H1 (cell line): ENCODE measurements at regions not wholly inside any gene's neighbourhood (a gene's known extent, or its start where the extent isn't known, plus 50 kb on each side); places are given as distances from the start of the nearest gene placed in this dataset.

Experiments used
- CTCF ChIA-PET: fragments of 300-600 bp; sonication (Branson Sonifier 250); formaldehyde crosslinking; loops from one replicate; lab custom pipeline; 2021; ENCODE audit not compliant: partially characterized antibody; lab: Charles Lee
- POLR2A ChIA-PET: fragments of 300-600 bp; sonication (Branson Sonifier 250); formaldehyde crosslinking; loops from one replicate; lab custom pipeline; 2021; ENCODE audit warnings: inconsistent platforms; ENCODE audit not compliant: partially characterized antibody; lab: Charles Lee
- DNase-seq, 2 experiments: peaks; one replicate each; pipeline versions ENCODE4 v3.0.0 to v3.0.0-alpha.2; 2010 to 2022; ENCODE audit warnings: low spot score in 2 of 2, low read depth in 1 of 2, mixed read lengths in 1 of 2
- FAIRE-seq: peaks from 2 replicates; lab custom pipeline; 2011; peaks lifted over from hg19 to GRCh38; lab: Jason Lieb, UNC
- H2AFZ ChIP-seq: 2 replicates; pipeline ENCODE4 v1.8.1; 2012; ENCODE audit warnings: low read length, inconsistent platforms
- H2AK5ac ChIP-seq: 2 replicates; pipeline ENCODE4 v1.6.1; 2013; ENCODE audit warnings: low read depth, low read length
- H2BK120ac ChIP-seq: replicated peaks from 2 replicates; pipeline ENCODE3; 2013; ENCODE audit warnings: low read depth, low read length, inconsistent platforms
- H2BK12ac ChIP-seq: 2 replicates; pipeline ENCODE4 v1.6.1; 2013; ENCODE audit warnings: low read depth, low read length
- H2BK15ac ChIP-seq: 2 replicates; pipeline ENCODE4 v1.6.1; 2013; ENCODE audit warnings: low read length
- H2BK20ac ChIP-seq: 2 replicates; pipeline ENCODE4 v1.6.1; 2013; ENCODE audit warnings: low read length
- H2BK5ac ChIP-seq: 2 replicates; pipeline ENCODE4 v1.6.1; 2013; ENCODE audit warnings: low read depth, low read length
- H3K14ac ChIP-seq: 2 replicates; pipeline ENCODE4 v1.6.1; 2013; ENCODE audit warnings: inconsistent platforms; ENCODE audit not compliant: insufficient read length
- H3K18ac ChIP-seq: 2 replicates; pipeline ENCODE4 v1.6.1; 2013; ENCODE audit warnings: low read length; ENCODE audit errors: extremely low read depth
- H3K23ac ChIP-seq: 2 replicates; pipeline ENCODE4 v1.6.1; 2013; ENCODE audit warnings: inconsistent platforms; ENCODE audit not compliant: insufficient read length
- H3K23me2 ChIP-seq: 2 replicates; pipeline ENCODE4 v1.6.1; 2013; ENCODE audit warnings: low read depth, low read length
- H3K27ac ChIP-seq: 2 replicates; pipeline ENCODE4 v1.6.1; 2011; ENCODE audit warnings: low read depth, low read length, inconsistent platforms
- H3K27me3 ChIP-seq, 4 experiments: replicated peaks in 1 of 4; 1 replicate in 1 of 4; 2 replicates in 3 of 4; pipeline versions ENCODE4 v1.6.1 to v1.8.1; 2011 to 2013; ENCODE audit warnings: low read length in 3 of 4, mild to moderate bottlenecking in 3 of 4, inconsistent platforms in 2 of 4, mixed read lengths in 2 of 4, moderate library complexity in 1 of 4; ENCODE audit not compliant: control insufficient read depth in 3 of 4, insufficient read depth in 3 of 4; ENCODE audit errors: extremely low read depth in 1 of 4
- H3K36me3 ChIP-seq, 4 experiments: 2 replicates each; pipeline versions ENCODE4 v1.6.1 to v1.8.1; 2011 to 2013; ENCODE audit warnings: mild to moderate bottlenecking in 4 of 4, low read length in 3 of 4, moderate library complexity in 2 of 4, control low read depth in 1 of 4, inconsistent platforms in 1 of 4; ENCODE audit not compliant: insufficient read depth in 4 of 4, control insufficient read depth in 2 of 4
- H3K4ac ChIP-seq: replicated peaks from 2 replicates; pipeline ENCODE3; 2013; ENCODE audit warnings: low read length, low read depth, mixed read lengths, inconsistent platforms; ENCODE audit not compliant: insufficient read length
- H3K4me1 ChIP-seq, 4 experiments: replicated peaks in 1 of 4; 1 replicate in 1 of 4; 2 replicates in 3 of 4; pipeline versions ENCODE4 v1.6.1 to v1.8.1; 2011 to 2013; ENCODE audit warnings: low read length in 3 of 4, inconsistent platforms in 2 of 4, mixed read lengths in 1 of 4; ENCODE audit not compliant: insufficient read depth in 4 of 4, control insufficient read depth in 3 of 4
- H3K4me2 ChIP-seq, 2 experiments: 2 replicates each; pipeline versions ENCODE4 v1.6.1 to v1.8.1; 2011 to 2013; ENCODE audit warnings: low read depth in 2 of 2, low read length in 2 of 2, control low read depth in 1 of 2, inconsistent platforms in 1 of 2, mild to moderate bottlenecking in 1 of 2; ENCODE audit not compliant: insufficient read depth in 1 of 2
- H3K4me3 ChIP-seq, 4 experiments: fragments of 200-600, 300-600 bp in 1 of 4; sonication (generic), shearing (Covaris generic), sonication (Bioruptor Twin) in 1 of 4; 2 replicates each; pipeline versions ENCODE4 v1.5.1 to v1.8.1; 2011 to 2016; ENCODE audit warnings: low read length in 4 of 4, low read depth in 3 of 4, control low read depth in 2 of 4, inconsistent platforms in 2 of 4, mild to moderate bottlenecking in 2 of 4, mixed read lengths in 1 of 4, moderate library complexity in 1 of 4; ENCODE audit not compliant: insufficient read depth in 2 of 4; ENCODE audit errors: extremely low read depth in 1 of 4
- H3K56ac ChIP-seq: replicated peaks from 2 replicates; pipeline ENCODE3; 2013; ENCODE audit warnings: low read depth, mild to moderate bottlenecking, mixed read lengths, low read length, inconsistent platforms; ENCODE audit not compliant: insufficient read length
- H3K79me1 ChIP-seq: 2 replicates; pipeline ENCODE4 v1.6.1; 2013; ENCODE audit warnings: low read depth, low read length, control low read depth
- H3K79me2 ChIP-seq, 2 experiments: 2 replicates each; pipeline versions ENCODE4 v1.6.1 to v1.8.1; 2012 to 2013; ENCODE audit warnings: low read length in 2 of 2, mild to moderate bottlenecking in 2 of 2, inconsistent platforms in 1 of 2; ENCODE audit not compliant: insufficient read depth in 2 of 2, control insufficient read depth in 1 of 2
- H3K9ac ChIP-seq, 4 experiments: replicated peaks in 1 of 4; 1 replicate in 1 of 4; 2 replicates in 3 of 4; pipeline versions ENCODE4 v1.6.1 to v1.8.1; 2011 to 2013; ENCODE audit warnings: low read depth in 3 of 4, low read length in 3 of 4, control low read depth in 2 of 4, mild to moderate bottlenecking in 2 of 4, moderate library complexity in 2 of 4, inconsistent platforms in 1 of 4; ENCODE audit errors: extremely low read depth in 1 of 4
- H3K9me3 ChIP-seq, 2 experiments: 2 replicates each; pipeline versions ENCODE4 v1.6.1 to v1.8.1; 2012 to 2013; ENCODE audit warnings: mild to moderate bottlenecking in 2 of 2, moderate library complexity in 2 of 2, control low read depth in 1 of 2, inconsistent platforms in 1 of 2, low read depth in 1 of 2, low read length in 1 of 2, mixed read lengths in 1 of 2; ENCODE audit not compliant: insufficient read depth in 2 of 2
- H4K20me1 ChIP-seq, 2 experiments: replicated peaks in 1 of 2; 2 replicates each; pipeline versions ENCODE3 to v1.8.1; 2011 to 2013; ENCODE audit warnings: inconsistent platforms in 2 of 2, low read length in 2 of 2, mild to moderate bottlenecking in 1 of 2; ENCODE audit not compliant: insufficient read depth in 2 of 2, control insufficient read depth in 1 of 2
- H4K5ac ChIP-seq: 2 replicates; pipeline ENCODE4 v1.6.1; 2013; ENCODE audit warnings: low read length, low read depth, mixed read lengths, inconsistent platforms; ENCODE audit not compliant: insufficient read length
- H4K8ac ChIP-seq: 2 replicates; pipeline ENCODE4 v1.8.0; 2013; ENCODE audit warnings: mild to moderate bottlenecking, moderate library complexity, low read length, inconsistent platforms; ENCODE audit not compliant: insufficient read depth; ENCODE audit errors: extremely low read depth
- H4K91ac ChIP-seq: replicated peaks from 2 replicates; pipeline ENCODE3; 2013; ENCODE audit warnings: low read length, mixed read lengths, inconsistent platforms; ENCODE audit not compliant: insufficient read length
- BACH1 ChIP-seq: IDR thresholded peaks from 2 replicates; pipeline ENCODE4 v1.6.1; 2012; ENCODE audit warnings: low read length, improper control_type of control experiment
- CBX5 ChIP-seq: fragments of 300-800, 300-1000 bp; sonication (generic); IDR thresholded peaks from 2 replicates; pipeline ENCODE4 v1.7.1; 2016; ENCODE audit warnings: antibody characterized with exemption, low read length, low read depth
- CBX8 ChIP-seq: fragments of 300-800, 300-1000 bp; sonication (generic); IDR thresholded peaks from 2 replicates; pipeline ENCODE4 v1.7.1; 2016; ENCODE audit warnings: low read depth, low read length, borderline replicate concordance
- CEBPB ChIP-seq: IDR thresholded peaks from 2 replicates; pipeline ENCODE4 v1.6.1; 2012; ENCODE audit warnings: low read depth, low read length
- CREB1 ChIP-seq: IDR thresholded peaks from 2 replicates; pipeline ENCODE4 v1.6.1; 2012; ENCODE audit warnings: inconsistent platforms
- EP300 ChIP-seq, 2 experiments: IDR thresholded peaks; 1 replicate in 1 of 2; 2 replicates in 1 of 2; pipeline ENCODE4 v1.6.1; 2011 to 2012; ENCODE audit warnings: low read depth in 2 of 2, low read length in 2 of 2, mild to moderate bottlenecking in 2 of 2, borderline replicate concordance in 1 of 2, inconsistent platforms in 1 of 2, moderate library complexity in 1 of 2
- EZH2 ChIP-seq: fragments of 200-600 bp; sonication (generic); IDR thresholded peaks from 2 replicates; pipeline ENCODE4 v1.7.1; 2012; ENCODE audit warnings: low read depth, mild to moderate bottlenecking, moderate library complexity, low read length, inconsistent platforms; ENCODE audit not compliant: severe bottlenecking
- HDAC2 ChIP-seq, 2 experiments: fragments of 300-600 bp in 1 of 2; sonication (generic) in 1 of 2; IDR thresholded peaks; 2 replicates each; pipeline ENCODE4 v1.6.1; 2011 to 2012; ENCODE audit warnings: low read depth in 2 of 2, low read length in 2 of 2, mild to moderate bottlenecking in 2 of 2, moderate library complexity in 2 of 2, borderline replicate concordance in 1 of 2, inconsistent platforms in 1 of 2
- JUND ChIP-seq: IDR thresholded peaks from 2 replicates; pipeline ENCODE4 v1.6.1; 2011; ENCODE audit warnings: mild to moderate bottlenecking, improper control_type of control experiment, low read length
- MAFK ChIP-seq: IDR thresholded peaks from 2 replicates; pipeline ENCODE4 v1.6.1; 2012; ENCODE audit warnings: low read depth, mild to moderate bottlenecking, improper control_type of control experiment, low read length
- POU5F1 ChIP-seq: IDR thresholded peaks from 2 replicates; pipeline ENCODE4 v1.6.1; 2011; ENCODE audit warnings: low read depth, mild to moderate bottlenecking, low read length, moderate library complexity
- SP2 ChIP-seq: IDR thresholded peaks from 2 replicates; pipeline ENCODE4 v1.6.1; 2012; ENCODE audit warnings: mild to moderate bottlenecking, low read length, inconsistent platforms
- SRF ChIP-seq: IDR thresholded peaks from 2 replicates; pipeline ENCODE4 v1.6.1; 2011; ENCODE audit warnings: mild to moderate bottlenecking, low read depth, low read length, moderate library complexity
- TBP ChIP-seq: IDR thresholded peaks from 2 replicates; pipeline ENCODE4 v1.6.1; 2011; ENCODE audit warnings: low read depth, low read length, improper control_type of control experiment
- WGBS, 2 experiments: shearing (Covaris generic) in 1 of 2; methylation state at CpG; one replicate each; pipeline versions ENCODE4 v1.1.6 to v1.1.7; 2013 to 2015; ENCODE audit warnings: low lambda C conversion rate in 2 of 2, mixed read lengths in 2 of 2, inconsistent platforms in 1 of 2, low coverage in 1 of 2, missing lambda C conversion rate in 1 of 2; ENCODE audit not compliant: insufficient replicate concordance in 2 of 2, insufficient coverage in 1 of 2, insufficient read length in 1 of 2; ENCODE audit errors: extremely low coverage in 1 of 2, missing lambda C conversion rate in 1 of 2; 5-methylcytosine and 5-hydroxymethylcytosine counted together
- TF ChIP-seq, protein P1 (sequence below): IDR thresholded peaks from 2 replicates; pipeline ENCODE4 v1.6.1; 2012; ENCODE audit warnings: inconsistent platforms

DNA sequence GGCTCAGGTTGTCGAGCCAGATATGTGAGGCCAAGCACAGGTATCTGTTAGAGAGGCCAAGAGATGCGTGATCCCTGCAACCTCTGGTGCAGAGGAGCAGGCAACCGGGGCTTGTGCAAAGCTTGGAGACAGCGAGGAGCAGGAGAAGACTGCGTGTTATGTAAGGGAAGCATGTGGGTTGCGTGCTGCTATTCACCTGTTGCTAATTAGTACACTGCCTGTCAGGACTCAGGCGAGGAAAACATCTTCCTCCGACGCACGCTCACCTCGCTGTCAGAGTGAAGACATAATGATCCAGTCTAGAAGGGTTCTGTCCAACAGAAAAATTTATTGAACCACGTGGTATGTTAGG lies 102.5 kb downstream of the HNRNPLL start:
- H3K27ac ChIP-seq: no peak overlapping the region
- peaks cover 3 to 18% (median 7%) of the 10 kb centered on the region in 4 experiments for H3K4me1 ChIP-seq
- H3K23me2 ChIP-seq: no peaks in the 10 kb centered on the region
- H3K23ac ChIP-seq: no peak overlapping the region
- CTCF ChIA-PET: interaction anchor here (0.6 to 4.7 kb wide), 4 partner anchors 8 to 184 kb away, joined by 5 to 37 read pairs (median 9); no protein-coding TSS in a partner anchor
- no peak overlapping the region for H2BK15ac ChIP-seq
- POLR2A ChIA-PET: no interaction called here
- H3K9me3 ChIP-seq: no peaks in the 10 kb centered on the region; a peak in 2 of 4 replicates
- no peak overlapping the region for H2AK5ac ChIP-seq
- peak overlapping the region; percentile 2 for H4K91ac ChIP-seq
- H2BK20ac ChIP-seq: no peak overlapping the region
- no peak overlapping the region for H3K18ac ChIP-seq
- H2BK5ac ChIP-seq: no peak overlapping the region
- no peak overlapping the region for H3K9ac ChIP-seq
- no peaks in the 10 kb centered on the region for H4K20me1 ChIP-seq
- H3K4me2 ChIP-seq: 0 out of 4 replicates have a peak overlapping the region, but pooled peaks have one; percentile 2 to 16
- no peak overlapping the region for H3K56ac ChIP-seq
- no peaks in the 10 kb centered on the region for H3K79me2 ChIP-seq
- H3K14ac ChIP-seq: no peak overlapping the region
- DNase-seq: no peak
- H4K8ac ChIP-seq: no peak overlapping the region
- FAIRE-seq: no peak
- peak overlapping the region; percentile 68 for H2AFZ ChIP-seq
- H3K4ac ChIP-seq: no peak overlapping the region
- H3K27me3 ChIP-seq: no peaks in the 10 kb centered on the region
- no peak overlapping the region for H2BK120ac ChIP-seq
- H3K4me3 ChIP-seq: no peak overlapping the region
- no peak overlapping the region for H2BK12ac ChIP-seq
- no peak overlapping the region for H4K5ac ChIP-seq
- H3K36me3 ChIP-seq: no peaks in the 10 kb centered on the region
- WGBS, 2 experiments: 72% methylated on average over 12 of the region's 12 CpGs; no CpG with 5 or more reads in 1 of the 2 experiments
- H3K79me1 ChIP-seq: no peaks in the 10 kb centered on the region
- TF ChIP-seq JUND (no peak), CEBPB (no peak), SP2 (no peak), BACH1 (no peak), EZH2 (no peak), CBX5 (no peak), HDAC2 (IDR thresholded peaks at IDR 0.05; ENCODE audit: borderline replicate concordance in 1 of 2, low read depth in 2 of 2, low read length in 2 of 2) (no peak), SRF (no peak), CREB1 (no peak), CBX8 (no peak), MAFK (no peak), TBP (no peak), EP300 (IDR thresholded peaks at IDR 0.05; ENCODE audit: borderline replicate concordance in 1 of 2, low read depth in 2 of 2, low read length in 2 of 2) (no peak), POU5F1 (no peak)
- TF ChIP-seq, protein P1, sequence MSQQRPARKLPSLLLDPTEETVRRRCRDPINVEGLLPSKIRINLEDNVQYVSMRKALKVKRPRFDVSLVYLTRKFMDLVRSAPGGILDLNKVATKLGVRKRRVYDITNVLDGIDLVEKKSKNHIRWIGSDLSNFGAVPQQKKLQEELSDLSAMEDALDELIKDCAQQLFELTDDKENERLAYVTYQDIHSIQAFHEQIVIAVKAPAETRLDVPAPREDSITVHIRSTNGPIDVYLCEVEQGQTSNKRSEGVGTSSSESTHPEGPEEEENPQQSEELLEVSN: no peak
